NCI-H2227 (cell line): ENCODE measurements at regions not wholly inside any gene's neighbourhood (a gene's known extent, or its start where the extent isn't known, plus 50 kb on each side); places are given as distances from the start of the nearest gene placed in this dataset.
"Not testable (repeated sequence)": the region's sequence is repeated elsewhere in the genome, so short reads cannot be mapped to it uniquely, and the experiment has no call there.

Experiments
- DNase-seq: peaks from one replicate; lab custom pipeline; 2025; ENCODE audit not compliant: unreplicated experiment; lab: John Stamatoyannopoulos, UW

DNA sequence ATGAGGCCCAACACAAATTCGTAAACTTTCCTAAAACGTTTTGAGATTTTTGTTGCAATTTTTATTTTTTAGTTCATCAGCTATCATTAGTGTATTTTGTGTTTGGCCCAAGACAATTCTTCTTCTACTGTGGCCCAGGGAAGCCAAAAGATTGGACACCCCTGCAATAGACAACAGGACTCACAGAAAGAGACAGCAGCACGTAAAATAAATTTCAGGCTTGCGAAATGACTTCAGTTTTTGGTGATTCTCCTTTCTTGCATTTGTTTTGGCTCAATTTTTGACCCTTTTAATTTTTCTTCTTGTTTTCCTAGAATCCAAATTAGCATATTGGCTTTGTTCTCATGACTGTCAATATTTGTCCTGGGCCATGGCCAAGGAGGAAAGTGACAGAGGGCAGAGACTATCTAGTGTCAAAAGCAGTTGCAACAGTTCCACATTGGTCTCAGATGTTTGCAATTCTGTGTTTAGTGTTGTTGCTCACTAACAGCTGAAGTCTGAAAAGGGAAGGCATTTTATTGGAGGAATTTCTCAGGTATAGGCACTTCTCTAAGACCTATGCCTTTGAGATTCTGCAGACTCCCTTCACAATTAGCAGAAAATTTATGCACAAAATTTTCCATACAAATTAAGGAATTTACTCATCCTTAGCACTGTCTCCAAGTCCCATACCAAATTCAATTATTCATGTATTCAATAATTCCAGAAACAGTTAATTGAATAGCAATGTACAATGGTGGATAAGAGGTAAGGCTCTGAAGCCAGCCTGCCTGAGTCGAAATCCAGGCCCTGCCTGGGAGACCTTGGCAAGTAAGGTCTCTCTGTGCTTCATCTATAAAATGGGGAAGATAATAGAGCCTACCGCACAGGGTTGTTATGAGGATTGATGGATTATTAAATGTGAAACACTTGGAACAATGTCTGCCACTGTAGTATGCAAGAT, 160.9 kb upstream of the IVNS1ABP start:
- no peak for DNase-seq

DNA sequence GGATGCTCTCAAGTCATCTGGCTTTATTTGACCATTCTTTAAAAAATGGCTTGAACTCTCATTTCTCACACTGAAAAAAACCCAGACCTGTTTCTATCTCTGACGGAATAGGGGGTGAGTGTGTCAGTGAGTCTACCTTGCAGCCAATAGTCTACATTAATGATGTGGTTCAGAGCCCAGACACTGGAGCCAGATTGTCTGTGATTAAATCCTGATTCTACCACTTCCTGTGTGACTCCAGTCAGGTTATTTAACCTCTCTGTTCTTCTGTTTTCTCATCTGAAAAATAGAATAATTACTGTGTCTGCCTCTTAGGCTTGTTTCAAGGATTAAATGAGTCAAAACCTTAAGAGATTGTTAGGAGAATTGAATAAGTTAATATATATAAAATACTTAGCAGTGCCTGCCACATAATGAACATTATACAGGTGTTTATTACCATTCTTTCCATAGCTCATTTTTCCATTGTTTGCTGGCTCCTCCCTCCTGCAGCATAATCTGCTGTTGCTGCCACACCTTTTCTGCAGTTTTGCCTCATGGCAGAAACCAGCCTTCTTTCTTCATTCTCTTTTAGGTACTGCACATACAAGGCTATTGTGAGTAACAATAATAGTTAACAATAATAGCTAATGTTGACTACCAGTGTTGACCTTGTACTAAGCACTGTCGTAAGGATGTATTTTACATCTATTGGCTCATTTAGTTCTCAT, 157.6 kb upstream of the IVNS1ABP start:
- DNase-seq = no peak

DNA sequence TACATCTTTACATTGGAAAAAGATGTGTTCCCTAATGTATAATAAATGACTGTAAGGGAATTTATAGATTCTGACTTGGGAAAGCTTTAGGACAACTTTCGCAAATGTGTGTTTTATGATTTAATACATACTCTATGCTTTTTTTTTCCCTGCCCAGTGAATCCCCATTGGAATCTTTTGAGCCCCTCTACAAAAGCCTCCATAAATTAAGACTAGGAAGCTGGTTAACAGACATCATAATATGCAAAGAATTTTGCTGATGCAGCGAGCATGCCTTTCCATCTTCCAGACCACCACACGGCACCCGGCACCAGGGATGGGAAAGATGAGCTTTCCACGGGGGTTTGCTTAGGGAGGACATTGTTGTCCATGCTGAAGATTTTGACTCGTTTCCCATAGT, 156.1 kb upstream of the IVNS1ABP start:
- DNase-seq = no peak

DNA sequence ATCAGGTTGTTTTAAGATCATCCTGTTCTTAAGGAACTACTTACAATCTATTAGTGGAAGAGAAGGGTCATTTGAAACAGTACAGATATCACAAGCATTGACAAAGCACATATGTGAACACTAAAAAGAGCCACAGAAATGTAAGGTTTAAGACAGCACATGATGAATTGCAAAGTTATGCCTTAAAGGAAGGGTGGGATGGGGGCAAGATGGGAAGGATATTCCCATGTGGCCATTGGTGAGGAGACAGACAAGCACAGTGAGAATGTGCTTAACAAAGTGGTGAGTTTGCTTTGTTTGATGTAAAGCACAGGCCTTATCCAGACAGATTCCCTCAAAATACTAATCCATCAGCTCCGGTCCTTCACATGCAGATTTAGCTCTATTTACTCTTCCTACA, 151.6 kb upstream of the IVNS1ABP start:
- no peak for DNase-seq

DNA sequence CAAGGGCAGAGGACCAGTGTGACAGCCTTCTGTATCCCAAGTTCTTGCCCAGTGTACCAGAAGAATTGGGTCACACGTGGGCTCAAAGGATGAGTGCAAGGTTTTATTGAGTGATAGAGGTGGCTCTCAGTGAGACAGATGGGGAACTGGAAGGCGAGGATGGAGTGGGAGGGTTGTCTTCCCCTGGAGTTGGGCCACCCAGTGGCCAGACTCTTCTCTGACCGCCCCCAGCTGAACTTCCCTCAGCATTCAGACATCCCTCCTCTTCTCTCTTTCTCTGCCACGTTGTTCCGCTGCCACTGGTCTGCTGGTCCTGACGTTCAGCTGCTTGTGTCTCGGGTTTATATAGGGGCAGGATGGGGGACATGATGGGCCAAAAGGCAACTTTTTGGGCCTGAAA, 150.1 kb upstream of the IVNS1ABP start:
- no peak for DNase-seq

DNA sequence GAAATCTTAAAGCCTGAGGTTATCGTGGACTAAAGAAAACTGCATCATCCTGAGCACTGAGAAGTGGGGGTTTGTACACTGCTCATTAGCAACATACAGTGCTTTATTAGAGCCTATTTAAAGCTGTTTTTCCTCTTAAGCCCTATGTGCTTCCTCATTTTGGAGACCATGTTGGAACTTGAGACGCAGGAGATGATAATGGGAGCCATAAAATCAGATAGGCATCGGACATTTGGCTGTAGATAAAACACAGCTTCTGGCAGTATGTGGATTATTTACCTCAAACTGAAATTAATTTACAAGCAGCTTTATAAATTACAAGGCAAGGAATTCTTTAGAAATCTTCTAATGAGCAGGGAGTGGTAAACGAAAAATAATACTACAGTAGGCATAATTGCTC, 147.7 kb upstream of the IVNS1ABP start:
- DNase-seq = no peak

DNA sequence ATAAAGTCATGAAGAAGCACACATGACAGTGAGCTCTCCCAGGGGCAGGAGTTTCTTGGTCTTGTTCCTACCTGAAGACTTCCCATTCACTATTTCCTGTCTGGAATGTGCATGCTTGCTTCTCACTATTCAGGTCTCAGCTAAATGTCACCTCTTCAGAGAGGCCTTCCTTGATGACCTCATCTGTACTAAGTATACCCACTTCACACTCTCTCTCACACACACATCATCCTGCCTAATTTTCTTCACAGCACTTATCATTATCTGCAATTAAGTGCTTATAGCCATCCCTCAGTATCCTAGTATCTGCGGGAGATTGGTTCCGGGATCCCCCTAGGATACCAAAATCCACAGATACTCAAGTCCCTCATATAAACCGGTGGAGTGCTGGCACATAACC, 146.4 kb upstream of the IVNS1ABP start:
- peak; percentile 16 for DNase-seq

DNA sequence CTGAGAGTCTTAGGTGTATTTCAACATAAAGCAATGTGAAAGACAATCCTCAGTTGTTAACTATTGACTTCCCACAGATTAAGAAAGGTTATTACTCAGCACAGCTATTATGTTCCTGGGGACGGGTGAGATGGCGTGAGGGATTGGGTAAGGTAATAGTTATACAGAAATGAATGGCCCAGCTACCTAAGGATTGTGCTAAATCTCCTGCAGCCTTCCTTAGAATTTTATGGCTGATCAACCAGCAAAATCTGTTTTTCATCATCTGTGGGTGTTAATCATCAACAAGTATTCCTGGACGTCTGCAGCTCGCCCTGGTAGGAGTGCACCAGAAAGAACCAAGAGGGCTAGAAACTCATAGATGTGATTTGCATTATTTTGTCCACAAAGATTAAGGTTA, 146.0 kb upstream of the IVNS1ABP start:
- no peak for DNase-seq

DNA sequence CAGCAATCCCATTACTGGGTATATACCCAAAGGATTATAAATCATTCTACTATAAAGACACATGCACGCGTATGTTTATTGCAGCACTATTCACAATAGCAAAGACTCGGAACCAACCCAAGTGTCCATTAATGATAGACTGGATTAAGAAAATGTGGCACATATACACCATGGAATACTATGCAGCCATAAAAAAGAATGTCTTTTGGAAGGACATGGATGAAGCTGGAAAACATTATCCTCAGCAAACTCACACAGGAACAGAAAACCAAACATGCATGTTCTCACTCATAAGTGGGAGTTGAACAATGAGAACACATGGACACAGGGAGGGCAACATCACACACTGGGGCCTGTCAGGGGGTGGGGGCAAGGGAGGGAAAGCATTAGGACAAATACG, 143.7 kb upstream of the IVNS1ABP start:
- DNase-seq = not testable (repeated sequence)

DNA sequence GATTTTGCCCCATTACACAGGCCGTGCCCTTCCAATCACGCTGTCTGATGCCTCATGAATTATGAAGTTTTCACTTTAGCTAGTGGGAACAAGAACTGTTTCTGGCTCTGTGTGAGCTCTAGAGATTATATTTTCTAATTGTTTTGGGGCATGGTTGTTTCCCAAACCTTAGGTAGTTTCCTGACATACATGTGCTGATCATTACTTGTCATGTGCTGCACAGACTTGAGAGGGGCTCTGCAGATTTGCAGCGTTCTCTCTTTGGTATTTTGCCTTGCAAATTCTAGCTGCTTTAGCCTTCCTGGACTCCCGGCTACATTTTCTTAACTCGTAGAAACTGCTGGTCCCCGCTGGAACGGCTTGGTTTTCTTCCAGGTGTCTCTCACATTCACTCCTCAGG, 142.1 kb upstream of the IVNS1ABP start:
- DNase-seq = no peak

DNA sequence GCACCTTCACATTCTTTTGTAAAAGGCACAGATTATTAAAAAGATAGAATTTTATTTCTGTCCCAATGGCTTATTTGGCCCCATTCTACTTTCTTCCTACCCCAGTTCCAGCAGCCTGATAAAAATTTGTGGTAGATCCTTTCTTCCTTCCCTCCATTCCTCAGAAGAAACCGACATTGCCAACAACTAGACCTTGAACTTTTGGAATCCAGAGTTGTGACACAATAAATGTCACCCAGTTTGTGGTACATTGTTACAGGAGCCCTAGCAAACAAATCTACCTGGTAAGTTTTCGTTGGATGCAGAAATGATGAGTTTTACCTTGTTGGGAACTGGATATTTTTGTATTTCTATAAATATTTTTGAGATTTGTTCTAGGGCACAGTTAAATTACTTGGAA, 141.6 kb upstream of the IVNS1ABP start:
- DNase-seq = no peak

DNA sequence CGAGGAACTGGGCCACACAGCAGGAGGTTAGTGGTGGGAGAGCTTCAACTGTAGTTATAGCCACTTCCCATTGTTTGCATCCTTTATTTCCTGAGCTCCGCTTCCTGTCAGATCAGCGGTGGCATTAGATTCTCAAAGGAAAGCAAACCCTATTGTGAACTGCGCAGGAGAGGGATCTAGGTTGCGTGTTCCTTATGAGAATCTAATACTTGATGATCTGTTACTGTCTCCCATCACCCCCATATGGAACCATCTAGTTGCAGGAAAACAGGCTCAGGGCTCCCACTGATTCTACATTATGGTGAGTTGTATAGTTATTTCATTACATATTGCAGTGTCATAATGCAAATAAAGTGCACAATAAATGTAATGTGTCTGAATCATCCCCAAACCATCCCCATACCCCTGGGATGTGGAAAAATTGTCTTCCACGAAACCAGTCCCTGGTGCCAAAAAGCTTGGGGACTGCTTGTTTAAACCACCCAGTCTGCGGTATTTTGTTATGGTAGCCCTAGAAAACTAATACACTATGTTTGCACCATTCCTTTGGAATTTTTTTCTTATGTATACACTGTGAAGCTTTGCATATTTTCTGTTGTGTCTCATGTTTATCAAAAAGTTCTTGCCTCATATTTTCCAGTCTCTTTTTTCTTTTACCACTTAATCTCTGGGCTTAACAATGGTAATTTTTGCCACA, 136.6 kb upstream of the IVNS1ABP start:
- no peak for DNase-seq

DNA sequence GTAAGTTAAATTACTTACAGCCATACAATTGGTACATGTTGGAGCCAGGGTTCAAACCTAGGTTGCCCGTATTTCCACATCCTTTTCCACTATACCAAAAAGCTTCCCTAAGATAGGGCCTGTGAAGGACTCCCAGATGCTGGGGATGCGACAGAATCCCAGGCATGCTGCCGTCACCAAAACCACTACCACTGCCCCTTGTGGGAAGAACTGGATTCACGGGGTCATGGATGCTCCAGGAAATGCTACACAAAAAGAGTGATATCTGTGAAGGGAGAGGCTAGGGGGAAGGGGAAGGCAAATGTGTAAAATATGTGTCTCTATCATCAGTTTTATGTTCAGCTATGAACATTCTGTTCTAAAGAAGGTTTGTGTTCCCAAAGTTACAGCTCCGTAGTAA, 133.9 kb upstream of the IVNS1ABP start:
- no peak for DNase-seq

DNA sequence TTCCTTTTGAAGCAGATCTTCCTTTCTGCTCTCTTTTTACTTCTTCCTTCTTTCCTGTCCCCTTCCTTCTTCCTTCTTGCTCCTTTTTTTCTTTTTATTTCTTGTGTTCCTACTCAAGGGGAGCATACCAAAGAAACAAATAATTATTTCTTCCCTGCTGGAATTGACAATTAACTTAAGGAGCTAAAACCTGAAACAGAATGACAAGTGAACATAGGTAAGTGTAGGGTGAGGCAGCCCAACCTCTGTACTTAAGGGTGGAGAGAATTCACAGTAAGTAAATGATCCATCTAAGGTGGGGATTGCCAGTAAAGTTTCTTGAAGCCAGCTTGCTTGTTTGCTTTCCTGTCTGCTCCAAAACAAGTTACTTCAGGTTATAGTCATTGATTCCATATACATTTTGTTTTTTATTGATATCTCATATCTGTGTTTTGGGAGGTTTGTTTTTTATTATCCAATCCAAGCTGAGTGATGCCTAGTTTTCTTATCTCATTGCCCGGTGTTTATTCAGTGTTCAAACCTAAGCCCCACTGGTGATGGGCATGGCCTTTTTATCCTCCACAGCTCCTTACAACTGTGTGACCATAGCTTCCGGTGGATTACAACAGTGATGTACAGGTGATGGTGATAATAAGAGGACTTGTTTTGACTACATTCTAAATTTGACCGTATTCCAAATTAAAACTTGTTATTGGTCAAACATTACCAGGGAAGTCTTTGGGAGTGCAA, 133.2 kb upstream of the IVNS1ABP start:
- DNase-seq = no peak

DNA sequence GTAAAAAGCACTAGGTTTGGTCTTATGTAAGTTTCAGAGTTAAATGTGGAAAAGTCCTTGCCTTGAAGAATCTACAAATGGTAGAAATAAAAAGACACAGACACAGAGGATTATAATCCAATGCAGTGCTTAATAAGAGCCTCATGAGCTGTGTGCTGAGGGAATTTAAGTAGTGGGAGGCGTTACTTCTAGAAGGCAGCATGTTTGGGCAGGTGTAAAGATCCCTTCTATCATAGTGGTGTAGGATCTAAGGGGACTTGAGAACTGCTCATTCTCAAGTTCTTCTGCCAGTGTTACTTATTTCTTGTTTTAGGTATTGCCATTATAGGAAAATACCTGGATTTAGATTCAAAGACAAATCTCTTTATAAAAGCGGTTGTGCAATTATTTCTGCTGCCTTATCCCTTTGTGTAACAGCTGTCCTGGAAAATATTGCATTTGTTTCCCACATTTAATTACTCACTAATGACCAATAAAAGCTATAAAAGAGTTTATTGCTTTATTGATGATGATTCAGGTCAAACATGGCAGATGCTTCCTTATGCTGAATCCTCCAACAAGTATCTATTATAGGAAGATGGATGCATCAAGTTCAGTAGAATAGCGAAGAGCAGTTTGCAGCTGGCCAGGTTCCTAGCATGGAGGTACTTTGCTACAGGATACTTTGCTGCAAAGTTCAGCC, 132.5 kb upstream of the IVNS1ABP start:
- no peak for DNase-seq

DNA sequence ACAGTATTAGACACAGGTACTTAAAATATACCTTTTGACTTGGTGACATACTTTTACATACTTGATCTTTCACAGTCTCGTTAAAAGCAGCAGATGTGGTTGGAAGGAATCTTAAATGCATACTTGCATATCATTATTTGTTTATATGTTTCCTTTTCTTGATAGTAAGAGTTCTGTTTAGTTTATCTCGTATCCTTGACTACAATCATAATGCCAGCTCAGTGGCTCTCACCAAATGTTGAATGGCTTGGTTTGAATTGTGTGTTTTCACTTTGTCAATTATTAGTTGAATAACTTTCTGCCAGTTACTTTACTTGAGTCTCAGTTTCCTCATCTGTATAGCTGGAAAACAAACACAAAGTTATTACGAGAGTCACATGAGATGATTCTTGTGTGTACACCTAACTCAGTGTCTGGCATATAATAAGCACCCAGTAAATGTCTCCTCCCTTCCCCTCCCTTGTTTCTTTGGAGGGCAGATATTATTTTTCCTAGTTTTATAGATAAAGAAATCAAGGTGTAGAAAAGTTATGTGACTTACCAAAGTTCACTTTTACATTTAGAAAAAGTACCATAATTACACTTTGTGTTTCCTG, 131.6 kb upstream of the IVNS1ABP start:
- no peak for DNase-seq

DNA sequence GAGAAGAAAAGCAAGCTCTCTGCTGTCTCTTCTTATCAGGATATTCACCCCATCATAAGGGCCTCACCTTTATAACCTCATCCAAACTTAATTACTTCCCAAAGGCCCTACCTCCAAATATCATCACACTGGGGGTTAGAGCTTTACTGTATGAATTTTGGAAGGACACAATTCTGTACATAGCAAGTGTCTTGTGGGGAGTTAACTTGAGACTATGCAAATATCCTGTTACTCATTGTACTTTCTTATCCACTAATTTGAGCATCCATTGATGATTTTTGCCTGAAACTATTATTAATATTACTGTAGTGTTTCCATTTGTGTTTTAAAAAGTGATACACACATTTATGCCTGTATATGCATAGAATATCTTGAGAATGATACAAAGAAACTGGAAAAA, 129.1 kb upstream of the IVNS1ABP start:
- DNase-seq = no peak

DNA sequence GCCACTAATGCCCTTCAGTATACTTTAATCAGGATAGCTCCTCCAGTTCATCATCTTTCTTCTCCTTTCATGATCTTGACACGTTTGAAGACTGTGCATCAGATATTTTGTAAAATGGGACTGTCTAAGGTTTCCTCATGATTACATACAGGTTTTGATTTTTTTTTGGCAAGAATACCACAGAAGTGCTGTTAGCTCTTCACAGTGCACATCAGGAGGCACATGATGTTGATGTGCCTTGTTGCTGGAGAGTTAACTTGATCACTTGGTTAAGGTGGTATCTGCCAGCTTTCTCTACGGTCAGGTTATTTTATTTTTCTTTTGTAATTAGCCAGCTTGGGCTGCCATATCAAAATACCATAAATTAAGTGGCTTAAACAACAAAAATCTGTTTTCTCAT, 128.6 kb upstream of the IVNS1ABP start:
- DNase-seq = no peak

DNA sequence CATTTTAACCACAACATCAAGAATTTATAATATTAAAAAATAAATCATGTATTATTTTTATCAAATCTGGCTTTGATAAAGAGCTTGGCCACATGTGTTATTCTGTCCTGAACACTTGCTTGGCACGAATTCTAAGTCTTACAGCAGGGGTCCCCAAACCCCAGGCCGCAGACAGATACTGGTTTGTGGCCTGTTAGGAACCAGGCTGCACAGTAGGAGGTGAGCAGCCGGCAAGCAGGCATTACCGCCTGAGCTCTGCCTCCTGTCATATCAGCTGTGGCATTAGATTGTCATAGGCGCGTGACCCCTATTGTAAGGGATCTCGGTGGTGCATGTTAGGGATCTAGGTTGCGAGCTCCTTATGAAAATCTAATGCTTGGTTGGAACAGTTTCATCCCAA, 127.6 kb upstream of the IVNS1ABP start:
- DNase-seq = no peak

DNA sequence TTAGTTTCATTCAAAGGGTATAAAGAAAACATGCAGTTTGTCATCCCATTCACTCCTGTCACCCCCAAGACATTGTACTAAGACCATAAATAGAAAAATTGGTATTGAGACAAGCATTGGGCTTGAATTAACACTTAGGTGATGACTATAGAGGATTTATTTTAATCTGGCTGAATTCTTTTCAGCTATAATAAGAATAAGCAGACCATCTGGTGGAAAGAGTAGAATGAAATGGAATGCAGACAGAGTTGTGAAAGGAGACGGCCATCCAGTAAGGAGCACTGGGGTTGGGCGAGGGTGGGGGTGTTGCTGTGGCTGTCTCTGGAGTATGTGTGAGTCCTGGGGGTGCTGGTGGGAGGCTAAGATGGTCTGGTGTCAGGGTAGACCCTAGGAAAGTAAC, 125.0 kb upstream of the IVNS1ABP start:
- no peak for DNase-seq
